ENCODE measurements at regions not wholly inside any gene's neighbourhood (a gene's known extent, or its start where the extent isn't known, plus 50 kb on each side); places are given as distances from the start of the nearest gene placed in this dataset.

- DNase-seq (ENCODE audit: low spot score) = no peak
- TF ChIP-seq CTCF (IDR thresholded peaks at IDR 0.05; ENCODE audit: borderline replicate concordance, control extremely low read depth, extremely low read depth, insufficient read depth, missing control alignments) = no peak
Observed at GRCh38 chr2:120887741-120888231, 152.1 kb downstream of the GLI2 start.

DNA sequence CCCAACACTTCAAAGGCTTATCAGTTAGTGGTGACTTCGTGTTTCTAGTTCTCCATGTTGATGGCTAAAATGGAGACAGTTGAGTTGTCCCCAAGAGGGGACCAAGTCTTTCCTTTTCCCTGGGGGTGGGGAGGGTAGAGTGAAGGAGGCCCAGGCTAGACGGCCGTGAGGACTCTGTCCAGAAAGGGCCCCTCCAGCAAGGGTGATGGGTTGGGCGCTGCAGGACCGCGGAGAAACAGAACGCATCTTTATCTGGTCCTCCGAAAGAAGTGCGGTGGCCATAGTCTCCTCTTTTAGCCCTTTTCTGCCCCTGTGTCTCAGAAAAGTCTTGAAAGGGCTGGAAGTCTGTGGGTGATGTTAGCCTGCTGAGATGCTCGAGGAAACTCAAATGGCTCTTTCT is 153.2 kb downstream of the GLI2 start:
- TF ChIP-seq CTCF (IDR thresholded peaks at IDR 0.05; ENCODE audit: borderline replicate concordance, control extremely low read depth, extremely low read depth, insufficient read depth, missing control alignments) = no peak
- no peak for DNase-seq (ENCODE audit: low spot score)
- in situ Hi-C loops (cut with MboI; ENCODE audit: low sequenced_read_pairs, unreplicated experiment) = no loop called here

More at GRCh38 chr2:120887741-120888231, 152.1 kb downstream of the GLI2 start:
- in situ Hi-C loops (cut with MboI; ENCODE audit: low sequenced_read_pairs, unreplicated experiment) = no loop called here

- no peak for TF ChIP-seq CTCF (IDR thresholded peaks at IDR 0.05; ENCODE audit: borderline replicate concordance, control extremely low read depth, extremely low read depth, insufficient read depth, missing control alignments)
- no peak for DNase-seq (ENCODE audit: low spot score)
- in situ Hi-C loops (cut with MboI; ENCODE audit: low sequenced_read_pairs, unreplicated experiment) = no loop called here
Observed at GRCh38 chr2:120889936-120890335, 154.3 kb downstream of the GLI2 start.

- no peak for DNase-seq (ENCODE audit: low spot score)
- in situ Hi-C loops (cut with MboI; ENCODE audit: low sequenced_read_pairs, unreplicated experiment) = no loop called here
- TF ChIP-seq CTCF (IDR thresholded peaks at IDR 0.05; ENCODE audit: borderline replicate concordance, control extremely low read depth, extremely low read depth, insufficient read depth, missing control alignments) = no peak
Observed at GRCh38 chr2:120890566-120891360, 155.1 kb downstream of the GLI2 start.

GRCh38 chr2:120892271-120892966 is 156.8 kb downstream of the GLI2 start:
- in situ Hi-C loops (cut with MboI; ENCODE audit: low sequenced_read_pairs, unreplicated experiment) = no loop called here
- no peak for DNase-seq (ENCODE audit: low spot score)
- TF ChIP-seq CTCF (IDR thresholded peaks at IDR 0.05; ENCODE audit: borderline replicate concordance, control extremely low read depth, extremely low read depth, insufficient read depth, missing control alignments) = no peak

DNA sequence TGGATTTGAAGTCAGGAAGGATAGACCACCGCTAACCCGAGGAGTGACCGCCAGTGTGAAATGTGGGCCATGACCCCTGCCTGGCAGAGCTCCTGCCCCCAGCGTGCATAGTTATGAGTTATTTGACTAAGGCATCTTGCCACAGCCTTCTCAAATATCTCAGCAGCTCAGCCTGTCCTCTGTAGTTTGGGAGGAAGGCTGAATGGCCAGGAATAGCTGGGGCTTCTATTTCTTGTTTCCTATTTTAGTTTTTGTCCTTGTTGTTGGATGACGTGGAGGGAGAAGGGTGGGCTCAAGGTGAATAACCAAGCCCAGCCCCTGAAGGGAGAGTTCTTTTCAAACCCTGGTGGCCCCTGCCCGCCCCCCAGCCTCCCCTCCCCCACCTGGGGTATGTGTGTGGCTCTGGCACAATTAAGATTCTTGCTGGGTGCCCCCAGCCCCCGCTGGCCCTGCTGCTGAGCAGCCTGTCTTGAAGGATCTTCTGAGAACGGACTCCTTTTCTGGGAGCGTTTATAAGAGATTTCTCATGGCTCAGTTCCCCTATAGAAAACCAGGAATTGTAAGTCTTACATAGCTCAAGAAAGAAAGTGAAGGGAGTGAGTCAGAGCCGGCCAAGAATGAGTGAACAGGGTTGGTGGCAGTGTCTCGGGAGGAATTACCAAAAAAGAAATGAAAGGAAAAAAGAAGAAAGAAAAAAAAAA is 157.4 kb downstream of the GLI2 start:
- TF ChIP-seq CTCF (IDR thresholded peaks at IDR 0.05; ENCODE audit: borderline replicate concordance, control extremely low read depth, extremely low read depth, insufficient read depth, missing control alignments) = no peak
- in situ Hi-C loops (cut with MboI; ENCODE audit: low sequenced_read_pairs, unreplicated experiment) = no loop called here
- DNase-seq (ENCODE audit: low spot score) = no peak
